ENCODE measurements at regions not wholly inside any gene's neighbourhood (a gene's known extent, or its start where the extent isn't known, plus 50 kb on each side); places are given as distances from the start of the nearest gene placed in this dataset.

DNA sequence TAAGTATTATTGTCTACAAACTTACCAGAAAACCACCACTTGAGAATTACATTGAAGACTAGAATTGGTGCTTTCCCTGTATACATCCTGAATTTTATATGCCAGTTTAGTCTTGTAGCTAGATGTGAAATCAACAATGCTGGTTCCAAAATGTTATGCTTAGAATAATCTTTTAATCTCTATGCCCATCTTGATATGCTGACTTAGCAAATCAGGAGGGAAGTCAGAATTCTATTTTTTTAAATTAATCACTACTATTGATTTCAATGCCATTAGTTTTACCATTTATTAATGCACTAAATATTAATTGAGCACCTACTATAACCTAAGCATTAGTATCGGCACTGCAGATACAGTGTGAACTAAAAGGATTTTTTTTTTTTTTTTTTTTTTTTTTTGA is 641.6 kb upstream of the ADGRL4 start:
- ATAC-seq (no peak), DNase-seq (ENCODE audit: low spot score) (no peak)
- intact Hi-C loops (cut with DNase I): no loop called here

- intact Hi-C loops (cut with DNase I): no loop called here
- ATAC-seq (no peak), DNase-seq (ENCODE audit: low spot score) (no peak)
These were observed 640.4 kb upstream of the ADGRL4 start for GRCh38 chr1:79646880-79647279.

DNA sequence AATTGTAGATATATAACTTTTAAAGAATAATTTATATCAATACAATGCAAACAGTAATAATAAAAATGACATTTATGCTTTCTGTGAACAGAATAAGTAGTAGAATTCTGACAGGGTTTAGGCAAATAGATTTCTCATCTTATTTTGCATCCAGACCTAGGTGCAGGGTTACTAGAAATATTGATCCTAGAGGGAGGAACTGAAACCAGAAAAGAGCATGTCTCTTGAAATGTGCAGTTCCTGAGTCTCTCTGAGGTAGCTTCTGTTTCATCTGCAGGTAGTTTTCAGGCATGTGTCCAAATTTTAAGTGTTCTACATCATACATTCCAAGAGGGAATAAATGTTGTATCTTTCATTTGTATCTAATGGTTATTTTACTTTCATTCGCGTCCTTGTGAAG is 631.9 kb upstream of the ADGRL4 start:
- no peak for DNase-seq (ENCODE audit: low spot score)
- intact Hi-C loops (cut with DNase I): no loop called here

DNA sequence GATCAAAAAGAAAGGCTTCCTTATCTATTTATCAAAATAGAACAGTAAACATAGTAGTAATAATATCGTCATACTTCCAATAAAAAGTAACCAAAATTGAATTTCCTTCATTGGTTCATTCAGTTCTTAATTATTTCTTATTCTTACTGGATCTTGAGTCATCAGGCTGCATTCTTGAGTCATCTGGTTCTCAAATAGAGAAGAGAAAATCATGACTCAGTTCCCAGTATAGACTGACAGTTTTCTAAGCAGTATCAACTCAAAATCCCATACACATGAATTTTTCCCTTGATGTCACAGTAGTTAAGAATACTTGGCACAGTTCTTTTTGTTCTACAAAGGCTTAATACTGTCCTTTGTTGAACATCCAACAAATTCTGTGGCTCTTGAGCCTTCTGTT is 626.9 kb upstream of the ADGRL4 start:
- ATAC-seq: no peak
- no peak for DNase-seq (ENCODE audit: low spot score)
- intact Hi-C loops (cut with DNase I): no loop called here

More for the DNA sequence above, 631.9 kb upstream of the ADGRL4 start:
- ATAC-seq: no peak

- intact Hi-C loops (cut with DNase I): no loop called here
- no peak for ATAC-seq
These were observed 622.9 kb upstream of the ADGRL4 start for GRCh38 chr1:79629414-79629813.

DNA sequence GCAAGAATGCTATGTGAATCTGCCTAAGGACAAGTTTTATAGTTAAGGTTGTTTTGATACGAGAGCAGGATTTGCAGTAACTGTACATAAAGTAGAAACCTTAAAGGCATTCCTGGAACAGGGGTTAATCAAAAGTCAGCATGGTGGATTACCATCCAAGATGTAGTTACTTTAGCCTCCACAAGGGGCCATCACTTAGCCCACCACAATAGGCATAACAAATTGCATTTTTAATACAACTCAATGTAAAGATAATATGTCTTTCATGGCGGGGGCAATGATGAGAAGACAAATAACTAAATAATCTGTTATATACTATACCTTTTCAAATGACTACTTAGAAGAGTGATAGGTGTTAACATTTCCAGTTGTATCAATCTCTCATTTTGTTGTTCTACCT is 611.2 kb upstream of the ADGRL4 start:
- no peak for ATAC-seq
- intact Hi-C loops (cut with DNase I): no loop called here
- DNase-seq (ENCODE audit: low spot score): no peak

More at GRCh38 chr1:79629414-79629813, 622.9 kb upstream of the ADGRL4 start:
- DNase-seq (ENCODE audit: low spot score): no peak

DNA sequence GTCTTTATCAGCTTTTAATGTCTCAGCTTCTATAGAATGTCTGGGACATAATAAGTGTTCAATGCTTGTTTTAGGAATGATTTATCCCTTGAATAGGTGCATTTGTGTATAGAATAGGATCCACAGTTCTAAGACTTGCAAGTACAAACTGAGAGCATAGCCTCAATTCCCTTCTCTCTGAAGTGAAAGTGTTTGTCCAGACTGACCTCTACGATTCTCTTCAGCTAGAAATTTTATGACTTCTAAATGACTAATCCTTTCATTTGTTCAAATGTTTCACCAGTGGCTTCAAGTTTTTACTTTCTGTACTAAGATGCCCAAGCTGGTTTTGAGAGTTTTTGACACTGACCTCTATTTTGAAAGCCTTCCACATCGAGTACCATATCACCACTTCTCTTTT is 608.2 kb upstream of the ADGRL4 start:
- DNase-seq (ENCODE audit: low spot score): no peak
- ATAC-seq: no peak
- intact Hi-C loops (cut with DNase I): no loop called here

DNA sequence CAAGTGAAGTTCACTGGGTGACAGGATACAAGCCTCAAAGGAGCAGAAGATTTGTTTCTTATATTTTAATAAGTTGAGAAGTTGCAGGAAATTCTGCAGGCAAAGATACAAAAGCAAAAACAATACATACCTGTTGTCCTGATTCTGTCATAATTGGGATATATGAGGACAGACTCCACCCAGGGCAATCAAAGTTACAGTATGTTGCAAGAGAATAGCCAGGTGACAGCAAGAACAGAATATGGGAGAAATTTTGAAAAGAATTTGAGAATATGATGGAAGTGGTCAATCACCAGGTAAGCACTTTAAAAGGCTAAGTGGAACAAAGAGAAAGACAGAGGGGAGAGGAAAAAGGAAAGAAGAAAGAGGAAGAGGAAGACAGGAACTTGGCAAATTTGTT is 607.6 kb upstream of the ADGRL4 start:
- DNase-seq (ENCODE audit: low spot score): no peak
- ATAC-seq: no peak
- intact Hi-C loops (cut with DNase I): no loop called here

GRCh38 chr1:79613046-79613445 is 606.5 kb upstream of the ADGRL4 start:
- intact Hi-C loops (cut with DNase I): no loop called here
- ATAC-seq: no peak
- no peak for DNase-seq (ENCODE audit: low spot score)

- intact Hi-C loops (cut with DNase I): no loop called here
- DNase-seq (ENCODE audit: low spot score) (no peak), ATAC-seq (no peak)
These were observed 598.1 kb upstream of the ADGRL4 start for GRCh38 chr1:79604490-79605198.

- DNase-seq (ENCODE audit: low spot score) (no peak), ATAC-seq (no peak)
- intact Hi-C loops (cut with DNase I): no loop called here
These were observed 597.3 kb upstream of the ADGRL4 start for GRCh38 chr1:79603843-79604242.

GRCh38 chr1:79599257-79599656 is 592.7 kb upstream of the ADGRL4 start:
- no peak for DNase-seq (ENCODE audit: low spot score)
- no peak for ATAC-seq
- intact Hi-C loops (cut with DNase I): no loop called here

GRCh38 chr1:79595931-79596330 is 589.4 kb upstream of the ADGRL4 start:
- intact Hi-C loops (cut with DNase I): no loop called here
- DNase-seq (ENCODE audit: low spot score) (no peak), ATAC-seq (no peak)

DNA sequence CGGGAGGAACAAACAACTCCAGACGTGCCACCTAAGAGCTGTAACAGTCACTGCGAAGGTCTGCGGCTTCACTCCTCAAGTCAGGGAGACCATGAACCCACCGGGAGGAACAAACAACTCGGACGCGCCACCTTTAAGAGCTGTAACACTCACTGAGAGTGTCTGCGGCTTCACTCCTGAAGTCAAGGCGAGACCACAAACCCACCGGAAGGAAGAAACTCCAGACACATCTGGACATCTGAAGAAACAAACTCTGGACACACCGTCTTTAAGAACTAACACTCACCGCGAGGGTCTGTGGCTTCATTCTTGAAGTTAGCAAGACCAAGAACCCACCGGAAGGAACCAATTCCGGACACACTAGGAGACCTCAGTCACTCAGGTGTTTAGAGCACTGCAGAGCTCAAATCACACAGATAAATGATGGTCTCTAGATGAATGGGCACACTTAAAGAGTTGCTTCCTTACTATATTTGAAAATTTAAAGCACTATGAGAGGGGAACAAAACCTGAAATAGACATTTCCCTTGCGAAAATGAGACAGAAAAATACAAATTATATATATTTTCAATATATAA is 587.7 kb upstream of the ADGRL4 start:
- DNase-seq (ENCODE audit: low spot score) (no peak), ATAC-seq (no peak)
- intact Hi-C loops (cut with DNase I): loop anchor here (1.0 kb wide), 1 partner anchor 26 kb away; no protein-coding TSS in a partner anchor

DNA sequence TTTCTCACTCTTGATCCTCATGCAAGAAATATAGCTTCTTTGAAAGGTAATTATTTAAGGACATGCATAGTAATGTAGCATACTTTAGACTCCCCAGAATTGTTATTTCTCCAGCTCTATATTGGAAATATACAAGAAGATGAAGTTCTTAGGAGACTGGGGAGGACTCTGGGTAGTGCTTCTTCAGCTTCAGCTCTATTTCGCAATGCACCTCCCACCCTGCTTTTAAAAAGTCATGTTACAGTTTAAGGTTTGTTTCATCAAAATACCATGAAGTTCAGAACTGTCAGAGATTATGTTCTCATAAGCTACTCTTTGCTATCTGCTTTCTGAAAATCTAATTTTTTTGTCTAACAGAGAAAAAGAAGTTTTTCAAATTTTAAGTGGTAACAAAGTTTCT is 586.2 kb upstream of the ADGRL4 start:
- no peak for DNase-seq (ENCODE audit: low spot score)
- intact Hi-C loops (cut with DNase I): no loop called here
- ATAC-seq: no peak

DNA sequence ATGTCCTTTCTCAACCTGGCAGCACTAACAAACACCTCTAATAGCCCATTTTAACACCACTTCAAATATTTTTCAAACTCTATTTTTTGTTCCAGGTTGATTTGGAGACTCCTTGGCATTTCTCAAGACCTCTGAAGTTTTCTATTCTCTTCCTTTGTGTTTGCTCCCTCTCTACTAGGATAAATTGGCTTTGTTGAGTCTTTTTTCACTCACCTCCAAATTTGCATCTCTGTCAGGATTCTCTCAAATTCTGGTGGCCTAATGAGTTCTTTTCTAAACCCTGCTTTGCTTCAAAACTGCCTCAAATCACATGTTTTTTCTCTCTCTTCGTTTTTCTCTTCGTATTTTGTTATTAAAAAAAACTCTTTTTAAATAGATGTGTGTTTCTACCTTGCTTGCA is 582.2 kb upstream of the ADGRL4 start:
- intact Hi-C loops (cut with DNase I): no loop called here
- DNase-seq (ENCODE audit: low spot score): no peak
- ATAC-seq: no peak

DNA sequence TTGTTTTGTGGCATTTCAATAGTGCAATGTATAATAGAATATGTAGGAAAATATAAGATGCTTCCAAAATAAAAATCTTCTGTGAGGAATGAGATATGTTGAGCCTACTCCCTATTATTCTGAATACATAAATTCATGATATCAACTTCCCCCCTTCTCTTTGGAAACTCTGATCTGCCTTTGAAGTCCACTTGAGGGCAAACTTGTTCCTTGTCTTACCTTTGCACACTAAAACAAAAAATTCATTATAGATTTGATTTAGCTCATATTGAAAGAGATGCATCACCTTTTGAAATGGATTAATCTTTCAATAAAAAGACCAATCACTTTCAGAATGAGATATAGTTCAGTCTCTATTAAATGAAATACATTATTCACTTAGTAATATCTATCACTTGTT is 580.7 kb upstream of the ADGRL4 start:
- DNase-seq (ENCODE audit: low spot score) (no peak), ATAC-seq (no peak)
- intact Hi-C loops (cut with DNase I): no loop called here

- no peak for DNase-seq (ENCODE audit: low spot score)
- intact Hi-C loops (cut with DNase I): no loop called here
- peak; percentile 49 for ATAC-seq
These were observed 579.3 kb upstream of the ADGRL4 start for GRCh38 chr1:79585801-79586200.

DNA sequence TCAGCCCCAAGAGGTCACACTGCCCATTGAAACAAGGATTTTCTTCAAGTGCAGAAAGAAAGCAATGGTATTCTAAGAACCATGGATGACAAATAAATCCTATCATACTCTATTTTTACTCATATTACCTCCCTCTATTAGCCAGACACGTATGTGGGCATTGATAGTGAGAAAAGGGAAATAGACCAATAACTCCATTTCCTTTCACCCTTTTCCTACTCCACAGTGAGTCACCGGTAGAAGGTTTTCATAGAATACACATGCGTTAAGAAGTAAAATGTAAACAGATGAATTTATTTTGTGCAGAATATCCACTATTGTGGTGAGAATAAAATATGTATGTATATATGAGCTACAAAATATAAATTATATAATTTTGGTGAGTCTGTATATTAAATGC is 568.9 kb upstream of the ADGRL4 start:
- DNase-seq (ENCODE audit: low spot score): no peak
- intact Hi-C loops (cut with DNase I): no loop called here
- no peak for ATAC-seq

- DNase-seq (ENCODE audit: low spot score) (no peak), ATAC-seq (no peak)
- intact Hi-C loops (cut with DNase I): no loop called here
These were observed 561.9 kb upstream of the ADGRL4 start for GRCh38 chr1:79568411-79568810.

DNA sequence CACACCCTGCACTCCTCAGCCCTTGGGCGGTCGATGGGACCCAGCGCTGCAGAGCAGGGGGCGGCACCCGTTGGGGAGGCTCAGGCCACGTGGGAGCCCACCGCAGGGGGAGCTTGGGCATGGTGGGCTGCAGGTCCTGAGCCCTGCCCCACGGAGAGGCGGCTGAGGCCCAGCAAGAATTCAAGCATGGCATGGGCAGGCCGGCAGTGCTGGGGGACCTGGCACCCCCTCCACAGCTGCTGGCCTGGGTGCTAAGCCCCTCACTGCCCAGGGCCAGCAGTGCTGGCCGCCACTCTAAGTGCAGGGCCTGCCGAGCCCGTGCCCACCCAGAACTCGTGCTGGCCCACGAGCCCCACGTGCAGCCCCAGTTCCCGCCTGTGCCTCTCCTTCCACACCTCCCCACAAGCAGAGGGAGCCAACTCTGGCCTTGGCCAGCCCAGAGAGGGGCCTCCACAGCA is 555.0 kb upstream of the ADGRL4 start:
- intact Hi-C loops (cut with DNase I): no loop called here
- no peak for ATAC-seq

More for the DNA sequence above, 555.0 kb upstream of the ADGRL4 start:
- no peak for DNase-seq (ENCODE audit: low spot score)
